H9 (cell line): ENCODE measurements at regions not wholly inside any gene's neighbourhood (a gene's known extent, or its start where the extent isn't known, plus 50 kb on each side); places are given as distances from the start of the nearest gene placed in this dataset.

Experiments
- DNase-seq: peaks from one replicate; pipeline ENCODE4 v3.0.0-alpha.2; 2017
- H2AFZ ChIP-seq: one replicate; pipeline ENCODE4 v1.6.1; 2013; ENCODE audit warnings: mild to moderate bottlenecking, low read length, control low read depth, moderate library complexity
- H2AK5ac ChIP-seq: 2 replicates; pipeline ENCODE4 v1.6.1; 2013; ENCODE audit warnings: low read length, control low read depth, mixed read lengths; ENCODE audit not compliant: insufficient read length
- H2BK120ac ChIP-seq: one replicate; pipeline ENCODE4 v1.6.1; 2013; ENCODE audit warnings: low read depth, mild to moderate bottlenecking, low read length, control low read depth, inconsistent platforms; ENCODE audit not compliant: poor library complexity, severe bottlenecking
- H2BK12ac ChIP-seq: 2 replicates; pipeline ENCODE4 v1.6.1; 2013; ENCODE audit warnings: low read length, control low read depth, mixed read lengths, low read depth; ENCODE audit not compliant: insufficient read length
- H2BK15ac ChIP-seq: 2 replicates; pipeline ENCODE4 v1.6.1; 2013; ENCODE audit warnings: low read depth, low read length, control low read depth
- H2BK20ac ChIP-seq: one replicate; pipeline ENCODE4 v1.6.1; 2013; ENCODE audit warnings: low read depth, mild to moderate bottlenecking, low read length, control low read depth, inconsistent platforms; ENCODE audit not compliant: poor library complexity, severe bottlenecking
- H2BK5ac ChIP-seq: 2 replicates; pipeline ENCODE4 v1.6.1; 2013; ENCODE audit warnings: low read length, control low read depth, mixed read lengths; ENCODE audit not compliant: insufficient read length
- H3K14ac ChIP-seq: 2 replicates; pipeline ENCODE4 v1.6.1; 2013; ENCODE audit warnings: low read length, control low read depth; ENCODE audit not compliant: insufficient read depth
- H3K18ac ChIP-seq: 2 replicates; pipeline ENCODE4 v1.6.1; 2013; ENCODE audit warnings: low read depth, mild to moderate bottlenecking, mixed read lengths, low read length, control low read depth; ENCODE audit not compliant: insufficient read length
- H3K23ac ChIP-seq: 2 replicates; pipeline ENCODE4 v1.6.1; 2013; ENCODE audit warnings: low read length, control low read depth, mixed read lengths, low read depth; ENCODE audit not compliant: insufficient read length
- H3K23me2 ChIP-seq: 2 replicates; pipeline ENCODE4 v1.6.1; 2013; ENCODE audit warnings: low read depth, mild to moderate bottlenecking, mixed read lengths, low read length, control low read depth; ENCODE audit not compliant: insufficient read length, poor library complexity, severe bottlenecking
- H3K27ac ChIP-seq: 2 replicates; pipeline ENCODE4 v1.5.1; 2013; ENCODE audit warnings: low read length, control low read depth, mixed read lengths, low read depth; ENCODE audit not compliant: insufficient read length
- H3K27me3 ChIP-seq: 2 replicates; pipeline ENCODE4 v1.6.1; 2013; ENCODE audit warnings: low read length, control low read depth, inconsistent platforms; ENCODE audit not compliant: insufficient read depth
- H3K4ac ChIP-seq: 2 replicates; pipeline ENCODE4 v1.6.1; 2013; ENCODE audit warnings: low read depth, mild to moderate bottlenecking, control low read depth, inconsistent platforms, low read length, moderate library complexity
- H3K4me1 ChIP-seq: 2 replicates; pipeline ENCODE4 v1.6.1; 2013; ENCODE audit warnings: low read length, control low read depth, inconsistent platforms; ENCODE audit not compliant: insufficient read depth
- H3K4me2 ChIP-seq: 2 replicates; pipeline ENCODE4 v1.6.1; 2013; ENCODE audit warnings: low read length, control low read depth, mixed read lengths; ENCODE audit not compliant: insufficient read length, insufficient read depth
- H3K56ac ChIP-seq: 2 replicates; pipeline ENCODE4 v1.6.1; 2013; ENCODE audit warnings: low read depth, mild to moderate bottlenecking, mixed read lengths, low read length, control low read depth; ENCODE audit not compliant: insufficient read length
- H3K79me1 ChIP-seq: 2 replicates; pipeline ENCODE4 v1.6.1; 2013; ENCODE audit warnings: low read depth, mild to moderate bottlenecking, moderate library complexity, low read length, control low read depth, inconsistent platforms; ENCODE audit not compliant: insufficient read depth, poor library complexity, severe bottlenecking
- H3K79me2 ChIP-seq: 2 replicates; pipeline ENCODE4 v1.6.1; 2013; ENCODE audit warnings: low read length, control low read depth, inconsistent platforms; ENCODE audit not compliant: insufficient read depth
- H3K9ac ChIP-seq: 2 replicates; pipeline ENCODE4 v1.6.1; 2013; ENCODE audit warnings: low read length, control low read depth, mixed read lengths; ENCODE audit not compliant: insufficient read length; ENCODE audit errors: extremely low read depth
- H3K9me3 ChIP-seq: one replicate; pipeline ENCODE4 v1.6.1; 2013; ENCODE audit warnings: low read depth, low read length, inconsistent platforms; ENCODE audit not compliant: control insufficient read depth
- H3T11ph ChIP-seq: one replicate; pipeline ENCODE4 v1.6.1; 2013; ENCODE audit warnings: mild to moderate bottlenecking, low read length, control low read depth, inconsistent platforms
- H4K20me1 ChIP-seq: one replicate; pipeline ENCODE4 v1.6.1; 2013; ENCODE audit not compliant: control insufficient read depth, insufficient read length, insufficient read depth
- H4K5ac ChIP-seq: 2 replicates; pipeline ENCODE4 v1.6.1; 2013; ENCODE audit warnings: low read depth, mild to moderate bottlenecking, mixed read lengths, low read length, control low read depth; ENCODE audit not compliant: insufficient read length
- H4K8ac ChIP-seq: replicated peaks from 2 replicates; pipeline ENCODE4 v1.6.1; 2013; ENCODE audit warnings: low read length, control low read depth, mixed read lengths, low read depth; ENCODE audit not compliant: insufficient read length
- H4K91ac ChIP-seq: 2 replicates; pipeline ENCODE4 v1.6.1; 2013; ENCODE audit warnings: low read depth, mild to moderate bottlenecking, moderate library complexity, mixed read lengths, low read length, control low read depth; ENCODE audit not compliant: insufficient read length
- H3K27ac Mint-ChIP-seq, 3 experiments: 2 replicates in 2 of 3; 3 replicates in 1 of 3; pipeline ENCODE4 v1.8.0; 2020 to 2021; ENCODE audit warnings: mixed read lengths in 3 of 3, mild to moderate bottlenecking in 1 of 3, moderate library complexity in 1 of 3
- H3K27me3 Mint-ChIP-seq: 2 replicates; pipeline ENCODE4 v1.8.0; 2021; ENCODE audit warnings: low read depth, mild to moderate bottlenecking, moderate library complexity, mixed read lengths
- H3K36me3 Mint-ChIP-seq, 3 experiments: 2 replicates in 2 of 3; 3 replicates in 1 of 3; pipeline ENCODE4 v1.8.0; 2020 to 2021; ENCODE audit warnings: low read depth in 3 of 3, mixed read lengths in 3 of 3; ENCODE audit not compliant: insufficient read depth in 1 of 3
- H3K4me1 Mint-ChIP-seq, 2 experiments: 2 replicates each; pipeline ENCODE4 v1.8.0; 2020; ENCODE audit warnings: mixed read lengths in 2 of 2
- H3K4me3 Mint-ChIP-seq, 2 experiments: 2 replicates in 1 of 2; 3 replicates in 1 of 2; pipeline ENCODE4 v1.8.0; 2020 to 2021; ENCODE audit warnings: mild to moderate bottlenecking in 2 of 2, mixed read lengths in 2 of 2, moderate library complexity in 1 of 2
- H3K9me3 Mint-ChIP-seq, 2 experiments: 2 replicates in 1 of 2; 3 replicates in 1 of 2; pipeline ENCODE4 v1.8.0; 2020; ENCODE audit warnings: mild to moderate bottlenecking in 2 of 2, mixed read lengths in 2 of 2, moderate library complexity in 1 of 2
- WGBS: extraction: QIAGEN DNeasy Blood & Tissue Kit; methylation state at CpG from one replicate; pipeline ENCODE4 v1.1.7; 2013; ENCODE audit warnings: missing lambda C conversion rate, low lambda C conversion rate, mixed read lengths; ENCODE audit not compliant: insufficient read length; ENCODE audit errors: extremely low coverage; 5-methylcytosine and 5-hydroxymethylcytosine counted together
- TF ChIP-seq, protein P1 (sequence below): fragments of 200-600 bp; sonication (generic); conservative IDR thresholded peaks from 3 replicates; pipeline ENCODE4 v1.8.0; 2021; ENCODE audit warnings: antibody characterized with exemption, mild to moderate bottlenecking

DNA sequence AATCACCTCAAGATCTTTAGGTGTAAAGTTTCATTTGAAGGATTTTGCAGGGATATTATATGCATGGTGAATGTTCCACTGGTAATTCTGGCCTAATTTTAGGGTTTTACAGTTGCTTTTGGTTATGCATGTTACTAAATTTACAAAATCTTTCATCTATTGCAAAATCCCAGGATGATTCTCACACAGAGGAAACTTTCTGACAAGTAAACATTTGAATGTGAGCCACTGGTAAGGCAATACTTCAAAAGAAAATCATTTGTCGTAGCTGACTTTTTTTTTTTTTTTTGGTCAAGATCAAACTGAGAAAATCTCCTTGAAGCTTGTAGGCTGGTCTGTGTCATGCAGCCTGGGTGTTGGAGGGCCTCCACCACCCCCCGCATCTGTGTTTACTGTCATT is 141.9 kb upstream of the EXOC2 start:
- no peak overlapping the region for H3K4me2 ChIP-seq
- WGBS: no CpG with 5 or more reads among the region's 2 CpGs

More for the DNA sequence above, 141.9 kb upstream of the EXOC2 start:
- no peak overlapping the region for H3K9ac ChIP-seq
- no peak overlapping the region for H3K23ac ChIP-seq
- Mint-ChIP-seq H3K27me3 (peaks cover 8% of the 10 kb centered on the region), H3K27ac (no peak overlapping the region), H3K4me3 (no peak overlapping the region), H3K36me3 (peaks cover 8 to 30% (median 15%) of the 10 kb centered on the region in 3 experiments), H3K9me3 (peaks cover 24 to 29% of the 10 kb centered on the region in 2 experiments), H3K4me1 (peaks cover 28 to 29% of the 10 kb centered on the region in 2 experiments)
- no peaks in the 10 kb centered on the region for H3K27me3 ChIP-seq
- no peak overlapping the region for H3K27ac ChIP-seq
- H3K79me1 ChIP-seq: no peaks in the 10 kb centered on the region
- H3K14ac ChIP-seq: no peak overlapping the region
- H3K79me2 ChIP-seq: no peaks in the 10 kb centered on the region
- TF ChIP-seq, protein P1, sequence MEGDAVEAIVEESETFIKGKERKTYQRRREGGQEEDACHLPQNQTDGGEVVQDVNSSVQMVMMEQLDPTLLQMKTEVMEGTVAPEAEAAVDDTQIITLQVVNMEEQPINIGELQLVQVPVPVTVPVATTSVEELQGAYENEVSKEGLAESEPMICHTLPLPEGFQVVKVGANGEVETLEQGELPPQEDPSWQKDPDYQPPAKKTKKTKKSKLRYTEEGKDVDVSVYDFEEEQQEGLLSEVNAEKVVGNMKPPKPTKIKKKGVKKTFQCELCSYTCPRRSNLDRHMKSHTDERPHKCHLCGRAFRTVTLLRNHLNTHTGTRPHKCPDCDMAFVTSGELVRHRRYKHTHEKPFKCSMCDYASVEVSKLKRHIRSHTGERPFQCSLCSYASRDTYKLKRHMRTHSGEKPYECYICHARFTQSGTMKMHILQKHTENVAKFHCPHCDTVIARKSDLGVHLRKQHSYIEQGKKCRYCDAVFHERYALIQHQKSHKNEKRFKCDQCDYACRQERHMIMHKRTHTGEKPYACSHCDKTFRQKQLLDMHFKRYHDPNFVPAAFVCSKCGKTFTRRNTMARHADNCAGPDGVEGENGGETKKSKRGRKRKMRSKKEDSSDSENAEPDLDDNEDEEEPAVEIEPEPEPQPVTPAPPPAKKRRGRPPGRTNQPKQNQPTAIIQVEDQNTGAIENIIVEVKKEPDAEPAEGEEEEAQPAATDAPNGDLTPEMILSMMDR: no peak
- no peak overlapping the region for H2BK20ac ChIP-seq
- peaks cover 1% of the 10 kb centered on the region for H3K9me3 ChIP-seq
- no peak overlapping the region for H4K8ac ChIP-seq
- no peaks in the 10 kb centered on the region for H3K23me2 ChIP-seq
- H4K91ac ChIP-seq: no peak overlapping the region
- no peaks in the 10 kb centered on the region for H4K20me1 ChIP-seq
- H3T11ph ChIP-seq: no peak overlapping the region
- no peak overlapping the region for H2BK120ac ChIP-seq
- H2AK5ac ChIP-seq: no peak overlapping the region
- no peak overlapping the region for H2BK12ac ChIP-seq
- H3K18ac ChIP-seq: no peak overlapping the region
- no peak overlapping the region for H4K5ac ChIP-seq
- H2AFZ ChIP-seq: no peak overlapping the region
- peaks cover 4% of the 10 kb centered on the region; the same call in 1 of the 2 replicates for H3K4me1 ChIP-seq
- no peak overlapping the region for H2BK15ac ChIP-seq
- no peak overlapping the region for H3K56ac ChIP-seq
- no peak overlapping the region for H3K4ac ChIP-seq
- DNase-seq: no peak
- H2BK5ac ChIP-seq: no peak overlapping the region
